Osteocyte (in vitro differentiated cells): ENCODE measurements at regions not wholly inside any gene's neighbourhood (a gene's known extent, or its start where the extent isn't known, plus 50 kb on each side); places are given as distances from the start of the nearest gene placed in this dataset.
"Not testable (repeated sequence)": the region's sequence is repeated elsewhere in the genome, so short reads cannot be mapped to it uniquely, and the experiment has no call there.

Experiments
- DNase-seq: peaks from one replicate; pipeline ENCODE4 v3.0.0; 2021; ENCODE audit warnings: mixed read lengths; ENCODE audit not compliant: unreplicated experiment; ENCODE audit errors: extremely low spot score
- H3K27ac Mint-ChIP-seq: one replicate; pipeline ENCODE4 v1.8.0; 2021; ENCODE audit warnings: mild to moderate bottlenecking, mixed read lengths; ENCODE audit not compliant: unreplicated experiment
- H3K27me3 Mint-ChIP-seq: one replicate; pipeline ENCODE4 v1.8.0; 2021; ENCODE audit warnings: mixed read lengths; ENCODE audit not compliant: unreplicated experiment
- H3K36me3 Mint-ChIP-seq: one replicate; pipeline ENCODE4 v1.8.0; 2021; ENCODE audit warnings: mixed read lengths; ENCODE audit not compliant: unreplicated experiment
- H3K4me1 Mint-ChIP-seq: one replicate; pipeline ENCODE4 v1.8.0; 2021; ENCODE audit warnings: mixed read lengths; ENCODE audit not compliant: unreplicated experiment
- H3K4me3 Mint-ChIP-seq: one replicate; pipeline ENCODE4 v1.8.0; 2021; ENCODE audit warnings: mild to moderate bottlenecking, moderate library complexity, mixed read lengths; ENCODE audit not compliant: unreplicated experiment
- H3K9me3 Mint-ChIP-seq: one replicate; pipeline ENCODE4 v1.8.0; 2021; ENCODE audit warnings: mixed read lengths; ENCODE audit not compliant: unreplicated experiment
- CTCF ChIP-seq: fragments of 200-600 bp; sonication (generic); IDR thresholded peaks from 2 replicates; pipeline ENCODE4 v1.5.0; 2021; ENCODE audit warnings: antibody characterized with exemption, mild to moderate bottlenecking, moderate library complexity

- H3K4me1 Mint-ChIP-seq: no peaks in the 10 kb centered on the region
Observed at GRCh38 chr21:19197950-19198349, 794.4 kb upstream of the TMPRSS15 start.

GRCh38 chr21:19198801-19199200 is 795.2 kb upstream of the TMPRSS15 start:
- no peak for TF ChIP-seq CTCF
- Mint-ChIP-seq H3K27me3 (no peaks in the 10 kb centered on the region), H3K4me3 (no peak overlapping the region), H3K27ac (no peak overlapping the region), H3K36me3 (no peaks in the 10 kb centered on the region), H3K4me1 (no peaks in the 10 kb centered on the region), H3K9me3 (peaks cover 16% of the 10 kb centered on the region)
- no peak for DNase-seq

More at GRCh38 chr21:19197950-19198349, 794.4 kb upstream of the TMPRSS15 start:
- no peak overlapping the region for H3K27ac Mint-ChIP-seq
- TF ChIP-seq CTCF: no peak
- no peak overlapping the region for H3K4me3 Mint-ChIP-seq
- H3K9me3 Mint-ChIP-seq: peaks cover 16% of the 10 kb centered on the region
- DNase-seq: no peak
- no peaks in the 10 kb centered on the region for H3K27me3 Mint-ChIP-seq
- H3K36me3 Mint-ChIP-seq: no peaks in the 10 kb centered on the region

DNA sequence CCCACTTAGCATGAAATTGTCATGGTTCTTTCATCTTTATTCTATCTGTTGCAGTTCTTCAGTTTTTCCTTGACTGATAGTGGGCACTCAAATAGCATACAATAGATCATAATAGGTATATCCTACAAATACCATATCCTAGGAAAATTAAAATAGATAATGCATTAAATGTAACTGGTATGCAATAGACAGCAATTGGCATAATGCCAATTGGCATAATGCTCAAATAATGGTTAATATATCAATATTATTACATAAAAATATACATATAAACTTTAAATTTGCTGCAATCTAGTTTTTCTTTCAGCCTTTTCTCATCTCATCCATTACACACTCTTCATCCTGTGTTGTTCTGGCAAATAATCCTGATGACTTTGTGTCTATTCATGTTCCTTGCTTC is 814.6 kb upstream of the TMPRSS15 start:
- H3K36me3 Mint-ChIP-seq: no peaks in the 10 kb centered on the region
- TF ChIP-seq CTCF: no peak
- no peaks in the 10 kb centered on the region for H3K4me1 Mint-ChIP-seq
- no peak overlapping the region for H3K27ac Mint-ChIP-seq
- H3K9me3 Mint-ChIP-seq: peaks cover 3% of the 10 kb centered on the region
- H3K27me3 Mint-ChIP-seq: peaks cover 3% of the 10 kb centered on the region
- no peak overlapping the region for H3K4me3 Mint-ChIP-seq
- no peak for DNase-seq

DNA sequence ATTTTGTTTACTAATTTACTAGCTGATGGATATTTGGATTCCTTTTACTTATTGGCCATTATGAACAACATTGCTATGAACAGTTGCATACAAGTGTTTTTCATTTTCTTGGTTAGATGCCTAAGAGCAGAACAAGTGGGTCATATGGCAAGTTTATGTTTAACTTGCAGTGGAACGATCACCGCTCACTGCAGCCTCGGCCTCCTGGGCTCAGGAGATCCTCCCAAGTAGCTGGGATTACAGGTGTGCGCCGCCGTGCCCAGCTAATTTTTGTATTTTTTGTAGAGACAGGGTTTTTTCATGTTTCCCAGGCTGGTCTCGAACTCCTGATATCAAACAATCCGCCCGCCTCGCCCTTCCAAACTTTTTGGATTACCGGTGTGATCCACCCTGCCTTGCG is 820.5 kb upstream of the TMPRSS15 start:
- H3K27ac Mint-ChIP-seq: no peak overlapping the region
- TF ChIP-seq CTCF: no peak
- H3K27me3 Mint-ChIP-seq: no peaks in the 10 kb centered on the region
- no peaks in the 10 kb centered on the region for H3K4me1 Mint-ChIP-seq
- H3K36me3 Mint-ChIP-seq: no peaks in the 10 kb centered on the region
- H3K9me3 Mint-ChIP-seq: no peaks in the 10 kb centered on the region
- no peak overlapping the region for H3K4me3 Mint-ChIP-seq
- DNase-seq: no peak

GRCh38 chr21:19228226-19228625 is 824.6 kb upstream of the TMPRSS15 start:
- TF ChIP-seq CTCF: no peak
- no peaks in the 10 kb centered on the region for H3K4me1 Mint-ChIP-seq
- no peak overlapping the region for H3K4me3 Mint-ChIP-seq
- H3K9me3 Mint-ChIP-seq: peaks cover 2% of the 10 kb centered on the region
- H3K27me3 Mint-ChIP-seq: no peaks in the 10 kb centered on the region
- no peaks in the 10 kb centered on the region for H3K36me3 Mint-ChIP-seq
- DNase-seq: no peak
- H3K27ac Mint-ChIP-seq: no peak overlapping the region

- H3K4me3 Mint-ChIP-seq, H3K9me3 Mint-ChIP-seq, H3K27me3 Mint-ChIP-seq, DNase-seq, H3K4me1 Mint-ChIP-seq, H3K27ac Mint-ChIP-seq, H3K36me3 Mint-ChIP-seq: not testable (repeated sequence)
Observed at GRCh38 chr21:19233841-19234240, 830.3 kb upstream of the TMPRSS15 start.
